ELR (cell line): ENCODE measurements at regions not wholly inside any gene's neighbourhood (a gene's known extent, or its start where the extent isn't known, plus 50 kb on each side); places are given as distances from the start of the nearest gene placed in this dataset.

ENCODE experiments used
- DNase-seq: peaks from one replicate; pipeline ENCODE4 v3.0.0-alpha.2; 2015; ENCODE audit warnings: low read depth

GRCh38 chr2:203789618-203790017 lies 78.0 kb upstream of the CTLA4 start:
- DNase-seq = no peak

GRCh38 chr2:203790134-203790852 lies 77.3 kb upstream of the CTLA4 start:
- peak; percentile 74 for DNase-seq

GRCh38 chr2:203796248-203797010 lies 71.1 kb upstream of the CTLA4 start:
- DNase-seq = no peak

GRCh38 chr2:203797276-203797675 lies 70.3 kb upstream of the CTLA4 start:
- no peak for DNase-seq

- peak; percentile 47 for DNase-seq
Observed at GRCh38 chr2:203797712-203798111, 69.9 kb upstream of the CTLA4 start.

GRCh38 chr2:203798296-203799087 lies 69.1 kb upstream of the CTLA4 start:
- no peak for DNase-seq

GRCh38 chr2:203799908-203800307 lies 67.7 kb upstream of the CTLA4 start:
- DNase-seq = no peak

GRCh38 chr2:203800783-203801182 lies 66.8 kb upstream of the CTLA4 start:
- no peak for DNase-seq

GRCh38 chr2:203802342-203803052 lies 65.1 kb upstream of the CTLA4 start:
- peak; percentile 83 for DNase-seq

GRCh38 chr2:203803053-203803429 lies 64.5 kb upstream of the CTLA4 start:
- no peak for DNase-seq

GRCh38 chr2:203804070-203804469 lies 63.5 kb upstream of the CTLA4 start:
- peak; percentile 94 for DNase-seq

GRCh38 chr2:203804764-203805485 lies 62.6 kb upstream of the CTLA4 start:
- peak; percentile 70 for DNase-seq

GRCh38 chr2:203805486-203805838 lies 62.1 kb upstream of the CTLA4 start:
- DNase-seq = no peak

GRCh38 chr2:203806761-203807160 lies 60.8 kb upstream of the CTLA4 start:
- peak; percentile 40 for DNase-seq

GRCh38 chr2:203808046-203808750 lies 59.4 kb upstream of the CTLA4 start:
- peak; percentile 98 for DNase-seq

- peak; percentile 75 for DNase-seq
Observed at GRCh38 chr2:203809084-203809521, 58.5 kb upstream of the CTLA4 start.

GRCh38 chr2:203809991-203810510 lies 57.5 kb upstream of the CTLA4 start:
- DNase-seq = no peak

GRCh38 chr2:203811491-203812221 lies 55.9 kb upstream of the CTLA4 start:
- DNase-seq = peak; percentile 94

- DNase-seq = no peak
Observed at GRCh38 chr2:203812294-203813221, 55.0 kb upstream of the CTLA4 start.
